ENCODE measurements at regions not wholly inside any gene's neighbourhood (a gene's known extent, or its start where the extent isn't known, plus 50 kb on each side); places are given as distances from the start of the nearest gene placed in this dataset.

- no peak for DNase-seq (ENCODE audit: low read depth)
Observed at GRCh38 chr21:24785033-24785432, 822.2 kb downstream of the MRPL39 start.

DNA sequence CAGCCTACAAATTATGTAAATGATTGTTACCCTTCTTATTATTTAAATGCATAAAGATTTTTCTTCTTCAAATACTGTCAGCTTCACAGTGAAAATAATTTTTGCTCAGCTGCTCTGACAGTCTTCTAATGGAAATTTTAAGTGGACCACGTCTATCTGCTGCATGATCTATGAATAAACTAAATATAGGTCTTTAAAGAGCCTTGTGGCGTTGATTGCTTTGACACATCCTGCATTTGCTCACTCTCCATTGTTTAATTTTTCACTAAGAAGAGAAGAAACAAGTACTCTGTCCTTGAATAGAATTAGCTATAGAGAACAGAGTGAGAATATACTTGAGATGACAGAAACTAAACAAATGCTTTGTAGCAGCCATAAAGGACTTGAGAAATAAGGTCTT, 826.1 kb downstream of the MRPL39 start:
- no peak for DNase-seq (ENCODE audit: low read depth)

GRCh38 chr21:24759348-24760075, 847.8 kb downstream of the MRPL39 start:
- DNase-seq (ENCODE audit: low read depth) = no peak

DNA sequence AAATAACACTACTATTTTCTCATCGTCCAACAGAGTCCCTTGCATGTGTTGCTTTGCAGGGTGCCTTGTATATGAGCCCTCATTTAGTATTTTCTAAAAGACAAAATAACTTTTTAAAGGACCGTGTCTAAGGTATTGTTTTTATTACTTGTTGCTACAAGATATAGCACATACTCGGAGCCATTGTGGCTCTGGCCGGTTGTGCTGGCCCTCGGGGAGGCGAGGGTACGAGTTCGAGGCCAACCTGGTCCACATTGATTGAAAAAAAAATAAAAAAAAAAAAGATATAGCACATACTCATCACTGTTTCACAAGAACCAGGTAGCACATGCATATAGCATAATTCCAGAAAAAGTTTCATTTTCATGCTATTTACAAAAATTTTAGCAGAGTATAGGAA, 869.2 kb downstream of the MRPL39 start:
- no peak for DNase-seq (ENCODE audit: low read depth)

- DNase-seq (ENCODE audit: low read depth) = no peak
Observed at GRCh38 chr21:24737296-24737850, 869.9 kb downstream of the MRPL39 start.

DNA sequence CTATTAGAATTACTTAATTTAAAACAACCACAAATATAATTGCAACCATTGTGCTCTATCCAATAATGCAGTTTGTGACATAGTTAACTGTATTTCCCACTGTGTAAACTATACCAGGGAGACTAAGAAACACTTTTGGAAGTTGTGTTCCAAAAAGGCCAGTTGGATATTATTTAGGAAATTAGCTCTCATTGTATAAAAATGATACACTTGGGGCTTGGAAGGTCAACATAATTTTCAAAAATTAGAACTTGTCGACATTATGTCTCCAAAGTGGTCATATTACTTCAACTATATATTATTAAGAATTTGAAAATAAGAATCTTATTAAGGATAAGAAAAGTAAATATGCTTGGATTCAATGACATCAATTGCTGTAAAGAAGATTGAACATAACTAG, 876.6 kb downstream of the MRPL39 start:
- no peak for DNase-seq (ENCODE audit: low read depth)

GRCh38 chr21:24729568-24729967, 877.7 kb downstream of the MRPL39 start:
- no peak for DNase-seq (ENCODE audit: low read depth)

GRCh38 chr21:24727803-24728440, 879.4 kb downstream of the MRPL39 start:
- no peak for DNase-seq (ENCODE audit: low read depth)

GRCh38 chr21:24716281-24716918, 890.9 kb downstream of the MRPL39 start:
- DNase-seq (ENCODE audit: low read depth) = no peak

GRCh38 chr21:24714646-24715200, 892.6 kb downstream of the MRPL39 start:
- no peak for DNase-seq (ENCODE audit: low read depth)

- DNase-seq (ENCODE audit: low read depth) = no peak
Observed at GRCh38 chr21:24705201-24705600, 902.1 kb downstream of the MRPL39 start.

GRCh38 chr21:24693779-24694178, 913.5 kb downstream of the MRPL39 start:
- no peak for DNase-seq (ENCODE audit: low read depth)

DNA sequence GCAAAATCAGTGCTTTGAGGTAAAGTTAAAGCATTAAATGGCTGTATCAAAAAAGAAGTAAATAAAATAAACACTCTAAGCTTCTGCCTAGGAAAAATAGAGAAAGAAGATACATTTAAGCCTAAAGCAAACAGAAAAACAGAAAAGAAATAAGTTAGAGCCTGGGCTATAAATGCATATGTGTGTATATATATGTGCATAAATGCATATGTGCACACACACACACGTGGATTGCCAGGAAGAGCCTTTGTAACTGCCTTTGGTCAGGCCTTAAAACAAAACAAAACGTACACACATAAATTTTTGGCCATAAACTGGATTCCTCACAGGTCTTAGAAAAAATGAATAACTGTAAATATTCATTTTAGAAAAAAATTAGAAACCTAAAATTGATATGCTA, 925.8 kb downstream of the MRPL39 start:
- DNase-seq (ENCODE audit: low read depth) = no peak

DNA sequence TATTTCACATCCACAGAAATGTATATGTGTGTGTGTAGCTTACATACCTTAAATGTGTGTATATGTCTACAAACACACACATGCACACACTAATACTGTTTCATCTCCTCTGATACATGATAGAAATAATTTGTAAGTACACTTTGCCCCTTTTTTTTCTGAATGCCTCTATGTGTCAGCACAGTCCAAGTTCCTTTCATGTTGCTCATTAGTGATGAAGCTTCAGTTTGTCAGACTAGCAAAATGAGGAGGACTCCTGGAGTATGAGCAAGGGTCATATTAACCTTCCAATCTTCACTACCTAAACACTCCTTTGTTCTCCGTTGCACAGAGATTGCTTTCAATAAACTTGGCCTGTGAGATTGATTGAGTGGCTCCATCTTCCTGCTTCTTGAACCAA, 935.4 kb downstream of the MRPL39 start:
- DNase-seq (ENCODE audit: low read depth) = no peak

GRCh38 chr21:24658926-24659325, 948.4 kb downstream of the MRPL39 start:
- no peak for DNase-seq (ENCODE audit: low read depth)

DNA sequence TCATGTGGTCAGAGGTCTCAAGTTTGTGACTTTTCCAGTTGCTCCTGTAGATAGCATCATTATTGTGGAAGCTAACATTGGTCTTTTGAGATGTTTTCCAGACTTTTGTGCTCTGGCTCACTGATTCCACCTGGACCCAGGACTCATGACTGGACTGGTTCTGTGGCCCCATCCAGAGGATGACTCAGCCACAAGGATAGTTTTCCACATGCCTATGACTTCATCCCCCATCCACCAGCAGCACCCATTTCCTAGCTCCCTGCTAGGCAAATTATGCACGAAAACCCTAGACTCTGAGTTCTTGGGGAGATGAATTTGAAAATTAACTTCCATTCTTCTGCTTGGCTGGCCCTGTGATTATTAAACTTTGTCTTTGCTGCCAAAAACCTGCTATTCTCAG, 949.3 kb downstream of the MRPL39 start:
- DNase-seq (ENCODE audit: low read depth) = no peak

- no peak for DNase-seq (ENCODE audit: low read depth)
Observed at GRCh38 chr21:24649691-24650090, 957.6 kb downstream of the MRPL39 start.

DNA sequence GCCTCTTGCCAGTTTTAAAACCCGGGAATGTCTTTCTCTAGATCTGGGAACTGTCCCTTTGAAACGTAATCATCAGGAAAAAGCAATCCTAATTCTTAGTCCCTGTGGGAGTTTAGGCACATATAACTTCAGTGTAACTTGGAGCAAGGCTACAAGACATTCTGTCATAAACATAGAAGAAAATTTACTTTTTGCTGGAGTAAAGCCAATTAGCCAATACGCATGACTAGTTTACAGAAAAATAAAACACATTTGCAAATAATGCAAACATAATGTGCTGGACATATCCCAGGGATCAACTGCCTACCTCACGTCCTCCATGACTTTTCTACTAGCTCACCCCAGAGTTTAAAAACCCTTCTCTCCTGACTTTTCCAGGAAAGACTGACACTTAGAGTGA, 970.6 kb downstream of the MRPL39 start:
- no peak for DNase-seq (ENCODE audit: low read depth)

- no peak for DNase-seq (ENCODE audit: low read depth)
Observed at GRCh38 chr21:24634749-24635148, 972.5 kb downstream of the MRPL39 start.

DNA sequence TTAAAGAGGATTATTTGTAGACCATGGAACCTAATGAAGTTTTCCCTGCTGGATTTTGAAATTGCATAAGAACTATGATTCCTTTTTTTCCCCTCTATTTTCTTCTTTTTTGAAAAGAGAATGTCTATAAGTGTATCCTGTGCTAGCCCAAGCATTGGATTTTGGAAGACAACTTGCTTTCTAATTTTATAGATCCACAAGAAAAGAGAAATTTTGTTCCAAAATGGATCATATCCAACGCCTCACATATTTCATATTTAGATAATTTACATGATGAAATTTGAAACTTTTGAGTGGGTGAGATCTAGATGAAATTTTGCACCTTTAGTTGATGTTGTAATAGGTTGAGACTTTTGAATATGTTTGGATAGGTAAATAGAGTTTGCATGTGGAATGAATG, 978.7 kb downstream of the MRPL39 start:
- no peak for DNase-seq (ENCODE audit: low read depth)

- no peak for DNase-seq (ENCODE audit: low read depth)
Observed at GRCh38 chr21:24628046-24628445, 979.2 kb downstream of the MRPL39 start.

GRCh38 chr21:24617819-24618218, 989.5 kb downstream of the MRPL39 start:
- DNase-seq (ENCODE audit: low read depth) = no peak
